Lower leg skin (tissue), 3 donors: ENCODE measurements at regions not wholly inside any gene's neighbourhood (a gene's known extent, or its start where the extent isn't known, plus 50 kb on each side); places are given as distances from the start of the nearest gene placed in this dataset.

ENCODE experiments used
- POLR2A ChIP-seq, 2 donors: fragments of 450-650 bp; IDR thresholded peaks; one replicate each; pipeline ENCODE4 v1.6.1; 2016 to 2017; ENCODE audit warnings: antibody characterized with exemption in 2 of 2, mild to moderate bottlenecking in 1 of 2, moderate library complexity in 1 of 2
- TF ChIP-seq, protein P1 (sequence below), 3 donors: fragments of 450-650 bp; IDR thresholded peaks; one replicate each; pipeline ENCODE4 v1.5.1; 2016; ENCODE audit warnings: antibody characterized with exemption in 3 of 3, mild to moderate bottlenecking in 3 of 3, moderate library complexity in 2 of 3

- TF ChIP-seq, protein P1, sequence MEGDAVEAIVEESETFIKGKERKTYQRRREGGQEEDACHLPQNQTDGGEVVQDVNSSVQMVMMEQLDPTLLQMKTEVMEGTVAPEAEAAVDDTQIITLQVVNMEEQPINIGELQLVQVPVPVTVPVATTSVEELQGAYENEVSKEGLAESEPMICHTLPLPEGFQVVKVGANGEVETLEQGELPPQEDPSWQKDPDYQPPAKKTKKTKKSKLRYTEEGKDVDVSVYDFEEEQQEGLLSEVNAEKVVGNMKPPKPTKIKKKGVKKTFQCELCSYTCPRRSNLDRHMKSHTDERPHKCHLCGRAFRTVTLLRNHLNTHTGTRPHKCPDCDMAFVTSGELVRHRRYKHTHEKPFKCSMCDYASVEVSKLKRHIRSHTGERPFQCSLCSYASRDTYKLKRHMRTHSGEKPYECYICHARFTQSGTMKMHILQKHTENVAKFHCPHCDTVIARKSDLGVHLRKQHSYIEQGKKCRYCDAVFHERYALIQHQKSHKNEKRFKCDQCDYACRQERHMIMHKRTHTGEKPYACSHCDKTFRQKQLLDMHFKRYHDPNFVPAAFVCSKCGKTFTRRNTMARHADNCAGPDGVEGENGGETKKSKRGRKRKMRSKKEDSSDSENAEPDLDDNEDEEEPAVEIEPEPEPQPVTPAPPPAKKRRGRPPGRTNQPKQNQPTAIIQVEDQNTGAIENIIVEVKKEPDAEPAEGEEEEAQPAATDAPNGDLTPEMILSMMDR (IDR thresholded peaks at IDR 0.05), result no peak
- no peak for TF ChIP-seq POLR2A (IDR thresholded peaks at IDR 0.05)
Measured at GRCh38 chr15:60115579-60116380, 111.7 kb downstream of the FOXB1 start.
